Chondrocyte (in vitro differentiated cells): ENCODE measurements at regions not wholly inside any gene's neighbourhood (a gene's known extent, or its start where the extent isn't known, plus 50 kb on each side); places are given as distances from the start of the nearest gene placed in this dataset.

Experiments used
- DNase-seq: peaks from one replicate; pipeline ENCODE4 v3.0.0; 2021; ENCODE audit warnings: mixed read lengths, low spot score
- H3K27ac Mint-ChIP-seq: one replicate; pipeline ENCODE4 v1.8.0; 2021; ENCODE audit warnings: mild to moderate bottlenecking, moderate library complexity, mixed read lengths; ENCODE audit not compliant: unreplicated experiment
- H3K27me3 Mint-ChIP-seq: 2 replicates; pipeline ENCODE4 v1.8.0; 2021; ENCODE audit warnings: low read depth, mixed read lengths
- H3K36me3 Mint-ChIP-seq: 2 replicates; pipeline ENCODE4 v1.8.0; 2021; ENCODE audit warnings: low read depth, mixed read lengths
- H3K4me1 Mint-ChIP-seq: 2 replicates; pipeline ENCODE4 v1.8.0; 2021; ENCODE audit warnings: low read depth, mild to moderate bottlenecking, mixed read lengths
- H3K4me3 Mint-ChIP-seq: one replicate; pipeline ENCODE4 v1.8.0; 2021; ENCODE audit warnings: mild to moderate bottlenecking, moderate library complexity, mixed read lengths; ENCODE audit not compliant: unreplicated experiment
- H3K9me3 Mint-ChIP-seq: 2 replicates; pipeline ENCODE4 v1.8.0; 2021; ENCODE audit warnings: low read depth, mixed read lengths
- TF ChIP-seq, protein P1 (sequence below): fragments of 200-600 bp; sonication (generic); IDR thresholded peaks from 2 replicates; pipeline ENCODE4 v1.5.0; 2021; ENCODE audit warnings: antibody characterized with exemption, mild to moderate bottlenecking, moderate library complexity

DNA sequence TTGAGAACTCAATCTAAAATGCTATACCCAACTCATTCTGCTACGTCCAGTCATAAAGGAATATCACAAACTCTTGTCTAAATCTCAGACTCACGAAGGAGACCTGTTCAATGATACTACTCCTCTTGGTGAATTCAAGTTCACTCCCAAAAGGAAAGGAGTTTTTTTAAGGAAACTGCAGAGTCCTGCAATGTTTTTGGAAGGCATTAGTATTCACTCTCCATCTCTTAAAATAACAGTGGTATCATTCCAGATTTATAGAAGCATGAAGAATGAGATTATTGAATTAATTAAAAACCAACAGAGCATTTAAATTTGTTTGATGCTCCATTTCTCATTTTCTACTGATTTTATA is 73.4 kb downstream of the FOXD1 start:
- H3K9me3 Mint-ChIP-seq, result no peaks in the 10 kb centered on the region
- TF ChIP-seq, protein P1, sequence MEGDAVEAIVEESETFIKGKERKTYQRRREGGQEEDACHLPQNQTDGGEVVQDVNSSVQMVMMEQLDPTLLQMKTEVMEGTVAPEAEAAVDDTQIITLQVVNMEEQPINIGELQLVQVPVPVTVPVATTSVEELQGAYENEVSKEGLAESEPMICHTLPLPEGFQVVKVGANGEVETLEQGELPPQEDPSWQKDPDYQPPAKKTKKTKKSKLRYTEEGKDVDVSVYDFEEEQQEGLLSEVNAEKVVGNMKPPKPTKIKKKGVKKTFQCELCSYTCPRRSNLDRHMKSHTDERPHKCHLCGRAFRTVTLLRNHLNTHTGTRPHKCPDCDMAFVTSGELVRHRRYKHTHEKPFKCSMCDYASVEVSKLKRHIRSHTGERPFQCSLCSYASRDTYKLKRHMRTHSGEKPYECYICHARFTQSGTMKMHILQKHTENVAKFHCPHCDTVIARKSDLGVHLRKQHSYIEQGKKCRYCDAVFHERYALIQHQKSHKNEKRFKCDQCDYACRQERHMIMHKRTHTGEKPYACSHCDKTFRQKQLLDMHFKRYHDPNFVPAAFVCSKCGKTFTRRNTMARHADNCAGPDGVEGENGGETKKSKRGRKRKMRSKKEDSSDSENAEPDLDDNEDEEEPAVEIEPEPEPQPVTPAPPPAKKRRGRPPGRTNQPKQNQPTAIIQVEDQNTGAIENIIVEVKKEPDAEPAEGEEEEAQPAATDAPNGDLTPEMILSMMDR, result no peak
- no peaks in the 10 kb centered on the region for H3K36me3 Mint-ChIP-seq
- peaks cover 61% of the 10 kb centered on the region for H3K4me1 Mint-ChIP-seq
- DNase-seq, result no peak
- H3K4me3 Mint-ChIP-seq, result no peak overlapping the region
- no peaks in the 10 kb centered on the region for H3K27me3 Mint-ChIP-seq
- peak overlapping the region; percentile 80 for H3K27ac Mint-ChIP-seq

DNA sequence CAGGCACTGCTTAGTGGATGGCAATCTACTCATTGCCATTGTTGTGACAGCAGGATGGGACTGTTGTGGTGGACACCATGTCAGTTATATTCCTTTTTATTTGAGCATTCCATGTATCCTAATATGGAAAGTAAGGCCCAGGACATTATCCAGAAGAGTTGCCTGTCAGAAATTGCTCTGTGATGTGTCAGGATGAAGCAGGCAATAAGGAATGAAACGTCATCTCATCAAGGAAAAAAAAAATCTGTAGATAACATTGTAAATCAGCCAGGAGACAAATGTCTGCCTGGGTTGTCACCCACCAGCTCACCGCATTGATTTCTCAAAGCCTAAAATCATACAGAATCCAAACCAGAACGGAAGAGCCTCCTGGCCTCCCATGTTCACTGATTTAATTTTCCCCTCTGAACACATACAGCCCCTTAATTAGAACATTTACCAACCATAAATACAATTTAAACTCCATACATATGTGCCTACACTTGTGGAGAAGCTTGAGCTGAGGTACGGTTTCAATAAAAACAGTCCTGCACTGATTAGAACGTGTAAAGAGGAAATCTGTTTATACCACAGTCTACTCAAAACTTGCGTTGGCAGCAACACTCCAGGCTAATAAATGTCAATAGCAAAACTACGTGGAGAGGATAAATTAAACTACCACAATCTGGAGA is 73.9 kb downstream of the FOXD1 start:
- no peak overlapping the region for H3K4me3 Mint-ChIP-seq
- TF ChIP-seq, protein P1, result no peak
- H3K27me3 Mint-ChIP-seq, result no peaks in the 10 kb centered on the region
- H3K27ac Mint-ChIP-seq, result peak overlapping the region; percentile 80
- H3K36me3 Mint-ChIP-seq, result no peaks in the 10 kb centered on the region
- peaks cover 66% of the 10 kb centered on the region for H3K4me1 Mint-ChIP-seq
- H3K9me3 Mint-ChIP-seq, result no peaks in the 10 kb centered on the region
- no peak for DNase-seq

DNA sequence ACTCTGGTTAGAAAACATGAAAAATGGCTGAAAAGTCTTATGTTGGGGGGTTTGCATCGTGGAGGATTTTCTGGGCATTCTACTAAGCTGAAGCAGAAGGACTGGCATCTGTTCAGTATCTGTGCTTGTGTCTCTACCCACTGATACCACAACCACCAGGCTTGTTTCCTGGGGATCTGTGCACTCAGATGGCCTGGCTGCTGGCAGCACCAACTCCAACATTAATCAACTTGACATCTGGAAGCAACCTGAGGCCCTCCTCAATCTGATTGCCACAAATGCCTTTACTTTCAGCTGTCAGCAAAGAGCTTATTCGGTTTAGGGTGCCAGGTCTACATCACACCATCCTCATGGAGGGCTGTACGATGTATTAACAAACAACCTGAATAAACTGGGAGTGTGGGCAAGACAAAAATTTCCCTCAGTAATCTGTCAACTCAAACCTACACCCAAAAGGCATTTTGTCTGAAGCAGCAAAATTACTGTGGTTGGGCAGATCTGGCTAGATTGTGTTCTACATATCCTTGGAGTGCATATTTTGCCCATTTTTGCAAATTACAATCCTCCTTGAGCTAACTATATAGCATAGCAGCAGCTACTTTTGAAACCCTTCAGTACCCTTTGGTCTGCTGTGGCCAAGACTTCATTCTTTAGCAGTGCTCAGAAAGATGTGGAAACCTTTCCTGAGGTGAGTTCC is 74.6 kb downstream of the FOXD1 start:
- no peak overlapping the region for H3K4me3 Mint-ChIP-seq
- H3K27me3 Mint-ChIP-seq, result no peaks in the 10 kb centered on the region
- H3K9me3 Mint-ChIP-seq, result no peaks in the 10 kb centered on the region
- peak overlapping the region; percentile 80 for H3K27ac Mint-ChIP-seq
- DNase-seq, result no peak
- no peaks in the 10 kb centered on the region for H3K36me3 Mint-ChIP-seq
- TF ChIP-seq, protein P1, result no peak
- H3K4me1 Mint-ChIP-seq, result peaks cover 71% of the 10 kb centered on the region

DNA sequence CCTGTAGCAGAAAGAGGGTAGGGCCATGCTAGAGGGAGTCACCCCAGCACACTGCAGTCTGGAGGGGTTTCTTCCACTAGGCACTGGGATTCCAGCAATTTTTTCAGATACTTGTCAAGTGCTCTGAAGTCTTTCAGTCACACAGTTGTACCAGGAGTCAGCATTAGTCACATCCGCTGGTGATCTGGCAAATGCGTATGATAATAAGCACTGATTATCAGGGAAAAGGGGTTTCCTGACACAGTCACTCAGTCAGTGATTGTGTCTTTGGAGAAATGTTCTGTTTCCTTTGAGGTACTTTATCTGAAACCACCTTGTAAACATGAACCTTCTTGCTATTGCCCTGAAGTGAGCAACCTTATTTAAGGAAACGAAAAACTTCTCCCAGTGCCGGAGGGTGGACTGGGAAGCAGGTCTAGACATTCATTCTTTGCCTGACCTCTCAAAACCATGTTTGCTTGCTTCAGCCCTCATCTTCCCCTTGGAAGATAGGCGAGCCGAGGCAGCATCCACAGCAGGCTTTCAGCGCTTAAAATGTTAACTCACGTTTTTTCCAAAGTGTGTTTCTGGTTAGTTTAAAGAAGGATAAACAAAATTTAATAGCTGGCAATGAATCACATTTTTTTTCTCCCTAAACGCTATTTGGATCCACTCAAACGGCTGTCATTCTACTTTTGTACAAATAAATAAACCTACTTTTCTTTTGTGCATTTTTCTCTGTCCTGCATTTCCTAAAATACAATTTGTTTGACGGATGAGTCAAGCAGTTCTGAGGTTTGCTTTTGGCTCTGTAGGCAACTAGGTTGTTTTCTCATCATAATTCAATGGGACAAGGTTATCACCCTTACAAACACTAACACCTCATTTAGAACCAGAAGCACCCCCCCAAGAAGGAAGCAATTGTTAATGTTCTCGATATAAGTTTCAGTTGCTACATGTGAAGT is 77.7 kb downstream of the FOXD1 start:
- no peaks in the 10 kb centered on the region for H3K9me3 Mint-ChIP-seq
- H3K27ac Mint-ChIP-seq, result peak overlapping the region; percentile 95
- no peak for DNase-seq
- TF ChIP-seq, protein P1, result no peak
- no peaks in the 10 kb centered on the region for H3K27me3 Mint-ChIP-seq
- no peaks in the 10 kb centered on the region for H3K36me3 Mint-ChIP-seq
- H3K4me3 Mint-ChIP-seq, result peak overlapping the region; percentile 21
- H3K4me1 Mint-ChIP-seq, result peaks cover 66% of the 10 kb centered on the region

DNA sequence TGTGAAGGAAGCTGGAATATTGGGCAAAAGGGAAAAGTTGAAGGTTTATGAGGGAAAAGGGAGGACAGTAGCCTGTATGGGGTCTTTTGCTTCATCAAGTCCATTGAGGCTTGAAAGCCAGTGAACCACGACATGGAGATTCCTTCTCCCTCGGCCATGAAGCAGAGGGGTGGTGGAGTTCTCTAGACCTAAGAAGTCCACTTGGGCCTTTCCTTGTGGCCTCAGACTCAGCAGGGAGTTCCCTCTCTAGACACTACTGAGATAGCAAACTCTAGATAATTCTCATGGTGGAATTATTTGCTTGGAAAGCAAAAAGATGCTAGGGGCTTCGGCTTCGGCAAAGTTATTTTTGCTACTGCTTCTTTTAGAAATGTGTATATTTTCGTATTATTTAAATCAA is 78.5 kb downstream of the FOXD1 start:
- no peak for DNase-seq
- Mint-ChIP-seq H3K36me3 (no peaks in the 10 kb centered on the region), H3K27ac (peak overlapping the region; percentile 95), H3K4me1 (peaks cover 66% of the 10 kb centered on the region), H3K9me3 (no peaks in the 10 kb centered on the region), H3K4me3 (no peak overlapping the region), H3K27me3 (no peaks in the 10 kb centered on the region)
- TF ChIP-seq, protein P1, result no peak
